Hepatocyte (in vitro differentiated cells): ENCODE measurements at regions not wholly inside any gene's neighbourhood (a gene's known extent, or its start where the extent isn't known, plus 50 kb on each side); places are given as distances from the start of the nearest gene placed in this dataset.

ENCODE experiments used
- DNase-seq: peaks from one replicate; pipeline ENCODE4 v3.0.0-alpha.2; 2016; ENCODE audit warnings: low spot score
- H2AFZ ChIP-seq: fragments of 200-600 bp; sonication (generic); 2 replicates; pipeline ENCODE4 v1.6.0; 2016; ENCODE audit warnings: antibody characterized with exemption, mild to moderate bottlenecking
- H3K27ac ChIP-seq: fragments of 200-600 bp; sonication (generic); 2 replicates; pipeline ENCODE4 v1.5.1; 2016; ENCODE audit warnings: mild to moderate bottlenecking
- H3K27me3 ChIP-seq: fragments of 200-600 bp; sonication (generic); 2 replicates; pipeline ENCODE4 v1.6.1; 2016
- H3K36me3 ChIP-seq: fragments of 200-600 bp; sonication (generic); replicated peaks from 2 replicates; pipeline ENCODE4 v1.5.1; 2016; ENCODE audit warnings: low read depth; ENCODE audit not compliant: insufficient read depth
- H3K4me1 ChIP-seq: fragments of 200-600 bp; sonication (generic); 2 replicates; pipeline ENCODE4 v1.5.1; 2016; ENCODE audit warnings: mild to moderate bottlenecking, moderate library complexity; ENCODE audit not compliant: insufficient read depth
- H3K4me2 ChIP-seq: fragments of 200-600 bp; sonication (generic); 2 replicates; pipeline ENCODE4 v1.6.0; 2016
- H3K4me3 ChIP-seq: fragments of 200-600 bp; sonication (generic); 2 replicates; pipeline ENCODE4 v1.5.1; 2016; ENCODE audit warnings: mild to moderate bottlenecking
- H3K79me2 ChIP-seq: fragments of 200-600 bp; sonication (generic); 2 replicates; pipeline ENCODE4 v1.6.0; 2017; ENCODE audit warnings: mild to moderate bottlenecking
- H3K9me2 ChIP-seq: fragments of 200-600 bp; sonication (generic); replicated peaks from 2 replicates; pipeline ENCODE4 v1.6.0; 2017; ENCODE audit warnings: mild to moderate bottlenecking; ENCODE audit not compliant: insufficient read depth
- H3K9me3 ChIP-seq: fragments of 200-600 bp; sonication (generic); 2 replicates; pipeline ENCODE4 v1.5.1; 2016; ENCODE audit warnings: low read depth, mild to moderate bottlenecking
- H4K20me1 ChIP-seq: fragments of 200-600 bp; sonication (generic); 2 replicates; pipeline ENCODE4 v1.6.0; 2016; ENCODE audit warnings: mild to moderate bottlenecking; ENCODE audit not compliant: insufficient read depth, poor library complexity, severe bottlenecking
- EZH2 ChIP-seq: fragments of 200-600 bp; sonication (generic); IDR thresholded peaks from 2 replicates; pipeline ENCODE4 v1.6.1; 2016; ENCODE audit warnings: antibody characterized with exemption, mild to moderate bottlenecking, borderline replicate concordance
- EZH2phosphoT487 ChIP-seq: fragments of 200-600 bp; sonication (generic); IDR thresholded peaks from one replicate; pipeline ENCODE4 v1.6.1; 2018; ENCODE audit warnings: antibody characterized with exemption, mild to moderate bottlenecking, low read depth, moderate library complexity; ENCODE audit not compliant: unreplicated experiment, severe bottlenecking
- WGBS: methylation state at CpG from one replicate; pipeline ENCODE4 v1.1.6; 2016; ENCODE audit warnings: low lambda C conversion rate; ENCODE audit errors: missing lambda C conversion rate; 5-methylcytosine and 5-hydroxymethylcytosine counted together
- TF ChIP-seq, protein P1 (sequence below): fragments of 200-600 bp; sonication (generic); IDR thresholded peaks from 2 replicates; pipeline ENCODE4 v1.5.1; 2016; ENCODE audit warnings: antibody characterized with exemption, mild to moderate bottlenecking; ENCODE audit not compliant: poor library complexity

DNA sequence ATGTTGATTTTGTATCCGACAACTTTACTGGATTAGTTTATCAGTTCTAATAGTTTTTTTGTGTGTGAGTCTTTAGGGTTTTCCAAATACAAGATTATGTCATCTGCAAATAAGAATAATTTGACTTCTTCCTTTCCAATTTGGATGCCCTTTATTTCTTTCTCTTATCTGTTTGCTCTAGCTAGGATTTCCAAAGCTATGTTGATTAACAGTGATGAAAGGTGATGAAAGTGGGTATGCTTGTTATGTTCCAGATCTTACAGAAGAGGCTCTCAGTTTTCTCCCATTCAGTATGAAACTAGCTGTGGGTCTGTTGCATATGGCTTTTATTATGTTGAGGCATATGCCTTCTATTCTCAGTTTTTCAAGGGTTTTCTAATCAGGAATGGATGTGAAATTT, 56.4 kb upstream of the CHRNB4 start:
- H3K79me2 ChIP-seq = no peaks in the 10 kb centered on the region
- no peaks in the 10 kb centered on the region for H4K20me1 ChIP-seq
- H3K27me3 ChIP-seq = peaks cover 7% of the 10 kb centered on the region
- no peak overlapping the region for H2AFZ ChIP-seq
- H3K4me3 ChIP-seq = no peak overlapping the region
- no peaks in the 10 kb centered on the region for H3K4me1 ChIP-seq
- TF ChIP-seq, protein P1, sequence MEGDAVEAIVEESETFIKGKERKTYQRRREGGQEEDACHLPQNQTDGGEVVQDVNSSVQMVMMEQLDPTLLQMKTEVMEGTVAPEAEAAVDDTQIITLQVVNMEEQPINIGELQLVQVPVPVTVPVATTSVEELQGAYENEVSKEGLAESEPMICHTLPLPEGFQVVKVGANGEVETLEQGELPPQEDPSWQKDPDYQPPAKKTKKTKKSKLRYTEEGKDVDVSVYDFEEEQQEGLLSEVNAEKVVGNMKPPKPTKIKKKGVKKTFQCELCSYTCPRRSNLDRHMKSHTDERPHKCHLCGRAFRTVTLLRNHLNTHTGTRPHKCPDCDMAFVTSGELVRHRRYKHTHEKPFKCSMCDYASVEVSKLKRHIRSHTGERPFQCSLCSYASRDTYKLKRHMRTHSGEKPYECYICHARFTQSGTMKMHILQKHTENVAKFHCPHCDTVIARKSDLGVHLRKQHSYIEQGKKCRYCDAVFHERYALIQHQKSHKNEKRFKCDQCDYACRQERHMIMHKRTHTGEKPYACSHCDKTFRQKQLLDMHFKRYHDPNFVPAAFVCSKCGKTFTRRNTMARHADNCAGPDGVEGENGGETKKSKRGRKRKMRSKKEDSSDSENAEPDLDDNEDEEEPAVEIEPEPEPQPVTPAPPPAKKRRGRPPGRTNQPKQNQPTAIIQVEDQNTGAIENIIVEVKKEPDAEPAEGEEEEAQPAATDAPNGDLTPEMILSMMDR = no peak
- TF ChIP-seq EZH2phosphoT487 = no peak
- no peak for TF ChIP-seq EZH2
- H3K27ac ChIP-seq = no peak overlapping the region
- no peak overlapping the region for H3K4me2 ChIP-seq
- H3K36me3 ChIP-seq = no peaks in the 10 kb centered on the region
- DNase-seq = no peak
- no peaks in the 10 kb centered on the region for H3K9me3 ChIP-seq
- no peaks in the 10 kb centered on the region for H3K9me2 ChIP-seq
- WGBS = 66% methylated on average over 1 of the region's 1 CpG

DNA sequence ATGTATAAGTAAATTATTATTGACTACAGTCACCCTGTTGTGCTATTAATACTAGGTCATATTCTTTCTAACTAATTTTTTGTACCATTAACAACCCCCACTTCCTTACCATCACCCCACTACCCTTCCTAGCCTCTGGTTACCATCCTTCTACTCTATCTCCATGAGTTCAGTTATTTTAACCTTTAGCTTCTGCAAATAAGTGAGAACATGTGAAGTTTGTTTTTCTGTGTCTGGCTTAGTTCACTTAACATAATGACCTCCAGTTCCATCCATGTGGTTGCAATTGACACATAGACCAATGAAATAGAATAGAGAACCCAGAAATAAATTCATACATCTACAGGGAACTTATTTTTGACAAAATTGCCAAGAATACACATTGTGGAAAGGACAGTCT, 55.4 kb upstream of the CHRNB4 start:
- Histone ChIP-seq H3K27me3 (peaks cover 7% of the 10 kb centered on the region), H3K27ac (no peak overlapping the region), H3K4me2 (no peak overlapping the region), H3K36me3 (no peaks in the 10 kb centered on the region), H3K9me3 (no peaks in the 10 kb centered on the region), H2AFZ (no peak overlapping the region), H3K79me2 (no peaks in the 10 kb centered on the region), H3K4me1 (no peaks in the 10 kb centered on the region), H4K20me1 (no peaks in the 10 kb centered on the region), H3K4me3 (no peak overlapping the region), H3K9me2 (no peaks in the 10 kb centered on the region)
- DNase-seq = no peak
- no peak for TF ChIP-seq EZH2
- no peak for TF ChIP-seq EZH2phosphoT487
- TF ChIP-seq, protein P1 = no peak

DNA sequence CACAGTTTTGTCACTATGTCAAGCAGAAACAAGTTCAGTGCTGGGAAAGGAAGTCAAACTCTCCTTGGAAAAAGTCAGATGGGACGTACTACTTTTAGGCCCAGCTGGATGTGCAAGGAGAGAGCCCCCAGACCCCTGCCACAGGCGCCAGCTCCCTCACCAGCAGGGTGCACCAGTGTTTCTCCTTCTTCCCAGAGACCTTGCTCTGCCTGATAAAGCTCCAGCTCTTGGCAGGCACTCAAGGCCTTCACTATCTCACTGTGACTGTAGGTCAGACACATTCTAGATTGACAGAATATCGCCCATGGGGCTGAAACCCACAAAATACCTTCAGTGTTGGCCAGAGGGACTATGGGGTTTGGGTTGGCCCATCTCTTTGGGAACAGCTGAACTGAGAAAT, 54.8 kb upstream of the CHRNB4 start:
- H3K4me1 ChIP-seq = no peaks in the 10 kb centered on the region
- no peaks in the 10 kb centered on the region for H3K36me3 ChIP-seq
- H3K4me3 ChIP-seq = no peak overlapping the region
- WGBS = 73% methylated on average over 3 of the region's 3 CpGs
- no peak overlapping the region for H2AFZ ChIP-seq
- no peaks in the 10 kb centered on the region for H3K79me2 ChIP-seq
- DNase-seq = no peak
- no peaks in the 10 kb centered on the region for H3K9me3 ChIP-seq
- H3K27ac ChIP-seq = no peak overlapping the region
- no peak overlapping the region for H3K4me2 ChIP-seq
- TF ChIP-seq, protein P1 = no peak
- no peak for TF ChIP-seq EZH2phosphoT487
- no peak for TF ChIP-seq EZH2
- H4K20me1 ChIP-seq = no peaks in the 10 kb centered on the region
- peaks cover 7% of the 10 kb centered on the region for H3K27me3 ChIP-seq
- no peaks in the 10 kb centered on the region for H3K9me2 ChIP-seq

DNA sequence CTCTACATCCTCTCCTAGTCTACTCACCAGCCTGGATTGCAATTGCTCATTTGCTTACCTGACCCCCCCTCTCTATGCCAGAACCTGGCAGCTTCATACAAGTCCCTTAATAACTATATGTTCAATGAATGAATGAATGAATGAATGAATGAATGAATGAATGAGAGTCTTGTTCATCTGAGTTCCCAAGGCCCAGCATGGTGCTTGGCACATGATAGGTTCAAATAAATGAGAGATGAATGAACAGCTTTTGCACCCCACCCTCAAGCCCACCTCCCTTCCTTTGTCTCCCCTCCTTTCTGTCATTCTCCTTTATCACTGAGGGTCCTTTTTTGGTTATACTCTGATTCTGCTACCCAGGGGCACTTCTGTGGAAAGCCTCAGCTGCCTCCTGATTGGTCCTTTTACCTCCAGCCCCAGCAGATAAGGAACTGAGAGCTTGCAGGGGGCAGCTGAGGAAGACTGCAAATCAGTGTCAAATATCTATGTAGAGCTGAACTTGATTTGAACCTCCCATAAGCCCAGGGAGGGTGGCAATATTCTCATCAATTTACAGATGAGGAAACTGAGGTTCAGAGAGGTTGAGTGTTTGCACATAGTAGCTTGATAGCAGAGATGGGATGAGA, 54.1 kb upstream of the CHRNB4 start:
- Histone ChIP-seq H3K9me3 (no peaks in the 10 kb centered on the region), H3K9me2 (no peaks in the 10 kb centered on the region), H4K20me1 (no peaks in the 10 kb centered on the region), H3K4me2 (no peak overlapping the region), H3K36me3 (no peaks in the 10 kb centered on the region), H3K27ac (no peak overlapping the region), H3K4me1 (no peaks in the 10 kb centered on the region), H3K4me3 (no peak overlapping the region), H3K27me3 (peaks cover 5% of the 10 kb centered on the region), H2AFZ (no peak overlapping the region), H3K79me2 (no peaks in the 10 kb centered on the region)
- no peak for DNase-seq
- TF ChIP-seq, protein P1 = no peak
- TF ChIP-seq EZH2 = no peak
- TF ChIP-seq EZH2phosphoT487 = no peak
